GM23248 (cell line): ENCODE measurements at regions not wholly inside any gene's neighbourhood (a gene's known extent, or its start where the extent isn't known, plus 50 kb on each side); places are given as distances from the start of the nearest gene placed in this dataset.

Experiments
- EZH2 ChIP-seq: fragments of 200-600 bp; sonication (generic); IDR thresholded peaks from 2 replicates; pipeline ENCODE4 v1.6.1; 2018; ENCODE audit warnings: antibody characterized with exemption, mild to moderate bottlenecking; ENCODE audit not compliant: insufficient read depth, poor library complexity, severe bottlenecking
- EZH2phosphoT487 ChIP-seq: fragments of 200-600 bp; sonication (generic); IDR thresholded peaks from 2 replicates; pipeline ENCODE4 v1.6.1; 2018; ENCODE audit warnings: antibody characterized with exemption, moderate library complexity, mild to moderate bottlenecking, low read depth; ENCODE audit not compliant: insufficient read depth

- TF ChIP-seq EZH2: no peak
- TF ChIP-seq EZH2phosphoT487: no peak
Observed at GRCh38 chr2:65549631-65550030, 117.2 kb upstream of the SPRED2 start.
